Hematopoietic multipotent progenitor cell treated with erythropoietin and hydrocortisone succinate and interleukin-3 and kit ligand, for 4 days (in vitro differentiated cells): ENCODE measurements at regions not wholly inside any gene's neighbourhood (a gene's known extent, or its start where the extent isn't known, plus 50 kb on each side); places are given as distances from the start of the nearest gene placed in this dataset.

Source experiments
- DNase-seq: peaks from one replicate; pipeline ENCODE4 v3.0.0-alpha.2; 2015

DNA sequence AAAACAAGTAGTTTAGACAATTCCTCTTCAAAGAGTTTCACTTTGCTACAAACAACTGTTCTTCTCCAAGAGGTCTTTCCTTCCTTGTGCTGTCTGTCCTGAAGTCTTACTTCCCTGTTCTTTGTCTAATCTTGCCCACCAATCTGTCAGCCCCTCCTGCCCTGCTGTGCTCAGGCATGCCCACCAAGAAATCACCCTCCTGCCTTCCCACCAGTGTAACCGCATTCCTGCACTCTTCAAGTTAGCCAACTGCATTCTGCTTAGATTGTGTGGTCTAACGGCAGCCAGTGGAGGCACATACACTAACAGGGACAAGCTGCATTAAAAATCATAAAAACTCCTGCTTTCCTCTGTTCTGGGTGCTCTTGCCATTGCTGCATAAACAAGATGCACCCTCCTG, 215.9 kb upstream of the RBMY1B start:
- peak; percentile 64 for DNase-seq

DNA sequence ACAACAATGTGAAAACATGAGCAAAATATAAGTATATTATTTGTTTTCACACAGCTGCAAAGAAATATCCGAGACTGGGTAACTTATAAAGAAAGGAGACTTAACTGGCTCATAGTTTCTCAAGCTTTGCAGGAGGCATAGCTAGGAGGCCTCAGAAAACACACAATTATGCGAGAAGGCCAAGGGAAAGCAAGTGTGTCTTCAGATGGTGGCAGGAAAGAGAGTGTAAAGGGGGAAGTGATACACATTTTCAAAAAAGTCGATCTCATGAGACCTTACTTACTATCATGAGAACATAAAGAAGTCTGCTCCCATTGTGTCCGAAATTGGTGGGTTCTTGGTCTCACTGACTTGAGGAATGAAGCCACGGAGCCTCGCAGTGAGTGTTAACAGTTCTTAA, 208.9 kb upstream of the RBMY1B start:
- no peak for DNase-seq

DNA sequence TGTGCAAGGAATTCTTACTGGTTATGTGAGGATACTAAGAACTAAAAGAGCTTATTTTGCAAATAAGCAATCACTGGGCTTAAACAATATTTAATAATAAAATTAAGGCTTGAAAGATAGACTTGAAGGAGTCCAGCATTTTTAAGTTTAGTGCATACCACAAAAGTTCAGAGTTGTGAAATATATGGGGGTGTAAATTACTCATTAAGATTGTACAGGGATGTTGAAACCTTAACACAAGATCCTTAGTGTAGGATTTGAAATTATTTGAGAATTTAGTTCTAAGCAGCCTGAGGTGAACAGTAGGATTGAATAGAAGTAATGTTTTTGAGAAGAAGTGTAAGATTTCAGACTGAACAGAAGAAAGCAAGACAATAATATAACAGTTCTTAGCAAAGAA, 195.8 kb upstream of the RBMY1B start:
- no peak for DNase-seq
